ENCODE measurements at regions not wholly inside any gene's neighbourhood (a gene's known extent, or its start where the extent isn't known, plus 50 kb on each side); places are given as distances from the start of the nearest gene placed in this dataset.

DNA sequence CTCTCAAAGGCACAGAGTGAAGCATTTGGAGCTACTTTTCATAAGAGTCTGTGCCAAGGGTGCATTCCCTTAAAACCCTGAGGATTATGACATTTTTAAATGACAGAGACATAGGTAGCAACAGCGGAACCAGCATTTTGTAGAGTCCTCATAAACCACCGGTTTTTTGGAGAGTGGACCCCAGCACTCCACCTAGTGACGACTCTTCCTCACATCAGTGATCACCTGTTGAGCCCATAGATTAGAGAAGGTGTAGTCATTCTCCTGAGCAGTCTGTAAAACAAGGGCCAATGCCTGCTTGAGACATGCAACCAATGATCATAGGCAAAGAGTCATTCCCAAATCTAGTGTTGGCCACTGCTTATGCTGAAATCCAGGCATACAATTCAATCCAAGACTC is 399.1 kb downstream of the GXYLT1 start:
- Histone ChIP-seq H3K27ac (ENCODE audit: low read length) (no peak overlapping the region), H3K9me2 (ENCODE audit: insufficient read depth, low read length) (no peaks in the 10 kb centered on the region), H3F3A (ENCODE audit: insufficient read depth, low read length, poor library complexity, severe bottlenecking) (no peaks in the 10 kb centered on the region), H2AFZ (ENCODE audit: low read depth, low read length) (no peak overlapping the region), H3K4me2 (ENCODE audit: low read length) (no peak overlapping the region), H3K27me3 (ENCODE audit: insufficient read depth, low read depth, low read length) (no peaks in the 10 kb centered on the region), H3K9me3 (ENCODE audit: low read length) (no peaks in the 10 kb centered on the region), H3K4me3 (ENCODE audit: low read length) (no peak overlapping the region), H4K20me1 (ENCODE audit: insufficient read depth) (no peaks in the 10 kb centered on the region), H3K79me2 (replicated peaks; ENCODE audit: insufficient read depth, low read length) (no peaks in the 10 kb centered on the region), H3K36me3 (ENCODE audit: insufficient read depth, low read length) (no peaks in the 10 kb centered on the region), H3K9ac (ENCODE audit: low read length) (no peak overlapping the region)
- no peak for TF ChIP-seq MXI1 (conservative IDR thresholded peaks at IDR 0.05; ENCODE audit: poor library complexity, severe bottlenecking)
- no peak for TF ChIP-seq RAD21 (conservative IDR thresholded peaks at IDR 0.05)
- TF ChIP-seq SMC3 (conservative IDR thresholded peaks at IDR 0.05; ENCODE audit: poor library complexity): no peak
- no peak for TF ChIP-seq EZH2 (IDR thresholded peaks at IDR 0.05; ENCODE audit: borderline replicate concordance, insufficient read depth, low read length, poor library complexity, severe bottlenecking)
- no peak for TF ChIP-seq POLR2AphosphoS5 (IDR thresholded peaks at IDR 0.05)
- TF ChIP-seq REST (IDR thresholded peaks at IDR 0.05; ENCODE audit: borderline replicate concordance): no peak
- TF ChIP-seq TAF1 (IDR thresholded peaks at IDR 0.05; ENCODE audit: low read depth): no peak

GRCh38 chr12:41743835-41744234 is 400.8 kb downstream of the GXYLT1 start:
- TF ChIP-seq EP300 (conservative IDR thresholded peaks at IDR 0.05; ENCODE audit: poor library complexity, severe bottlenecking) (no peak), RAD21 (conservative IDR thresholded peaks at IDR 0.05) (no peak), REST (IDR thresholded peaks at IDR 0.05; ENCODE audit: borderline replicate concordance) (no peak), SMC3 (conservative IDR thresholded peaks at IDR 0.05; ENCODE audit: poor library complexity) (no peak), MXI1 (conservative IDR thresholded peaks at IDR 0.05; ENCODE audit: poor library complexity, severe bottlenecking) (no peak), EZH2 (IDR thresholded peaks at IDR 0.05; ENCODE audit: borderline replicate concordance, insufficient read depth, low read length, poor library complexity, severe bottlenecking) (no peak), TAF1 (IDR thresholded peaks at IDR 0.05; ENCODE audit: low read depth) (no peak), POLR2AphosphoS5 (IDR thresholded peaks at IDR 0.05) (no peak)
- TF ChIP-seq, protein P1, sequence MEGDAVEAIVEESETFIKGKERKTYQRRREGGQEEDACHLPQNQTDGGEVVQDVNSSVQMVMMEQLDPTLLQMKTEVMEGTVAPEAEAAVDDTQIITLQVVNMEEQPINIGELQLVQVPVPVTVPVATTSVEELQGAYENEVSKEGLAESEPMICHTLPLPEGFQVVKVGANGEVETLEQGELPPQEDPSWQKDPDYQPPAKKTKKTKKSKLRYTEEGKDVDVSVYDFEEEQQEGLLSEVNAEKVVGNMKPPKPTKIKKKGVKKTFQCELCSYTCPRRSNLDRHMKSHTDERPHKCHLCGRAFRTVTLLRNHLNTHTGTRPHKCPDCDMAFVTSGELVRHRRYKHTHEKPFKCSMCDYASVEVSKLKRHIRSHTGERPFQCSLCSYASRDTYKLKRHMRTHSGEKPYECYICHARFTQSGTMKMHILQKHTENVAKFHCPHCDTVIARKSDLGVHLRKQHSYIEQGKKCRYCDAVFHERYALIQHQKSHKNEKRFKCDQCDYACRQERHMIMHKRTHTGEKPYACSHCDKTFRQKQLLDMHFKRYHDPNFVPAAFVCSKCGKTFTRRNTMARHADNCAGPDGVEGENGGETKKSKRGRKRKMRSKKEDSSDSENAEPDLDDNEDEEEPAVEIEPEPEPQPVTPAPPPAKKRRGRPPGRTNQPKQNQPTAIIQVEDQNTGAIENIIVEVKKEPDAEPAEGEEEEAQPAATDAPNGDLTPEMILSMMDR (IDR thresholded peaks at IDR 0.05; ENCODE audit: poor library complexity, severe bottlenecking): no peak
- no peak overlapping the region for H3K9ac ChIP-seq (ENCODE audit: low read length)
- H3K9me3 ChIP-seq (ENCODE audit: low read length): no peaks in the 10 kb centered on the region
- no peaks in the 10 kb centered on the region for H3K79me2 ChIP-seq (replicated peaks; ENCODE audit: insufficient read depth, low read length)
- no peaks in the 10 kb centered on the region for H3K27me3 ChIP-seq (ENCODE audit: insufficient read depth, low read depth, low read length)
- H3K4me3 ChIP-seq (ENCODE audit: low read length): no peak overlapping the region
- no peak overlapping the region for H3K4me2 ChIP-seq (ENCODE audit: low read length)
- no peak overlapping the region for H2AFZ ChIP-seq (ENCODE audit: low read depth, low read length)
- H4K20me1 ChIP-seq (ENCODE audit: insufficient read depth): no peaks in the 10 kb centered on the region
- H3K9me2 ChIP-seq (ENCODE audit: insufficient read depth, low read length): no peaks in the 10 kb centered on the region
- H3K27ac ChIP-seq (ENCODE audit: low read length): no peak overlapping the region
- no peaks in the 10 kb centered on the region for H3K36me3 ChIP-seq (ENCODE audit: insufficient read depth, low read length)
- H3F3A ChIP-seq (ENCODE audit: insufficient read depth, low read length, poor library complexity, severe bottlenecking): no peaks in the 10 kb centered on the region

Measured in neural cell (in vitro differentiated cells).